Ecto neural progenitor cell (in vitro differentiated cells): ENCODE measurements at regions not wholly inside any gene's neighbourhood (a gene's known extent, or its start where the extent isn't known, plus 50 kb on each side); places are given as distances from the start of the nearest gene placed in this dataset.
"Not testable (repeated sequence)": the region's sequence is repeated elsewhere in the genome, so short reads cannot be mapped to it uniquely, and the experiment has no call there.

Experiments used
- DNase-seq: peaks from one replicate; pipeline ENCODE4 v3.0.0-alpha.2; 2018; ENCODE audit warnings: low spot score

DNA sequence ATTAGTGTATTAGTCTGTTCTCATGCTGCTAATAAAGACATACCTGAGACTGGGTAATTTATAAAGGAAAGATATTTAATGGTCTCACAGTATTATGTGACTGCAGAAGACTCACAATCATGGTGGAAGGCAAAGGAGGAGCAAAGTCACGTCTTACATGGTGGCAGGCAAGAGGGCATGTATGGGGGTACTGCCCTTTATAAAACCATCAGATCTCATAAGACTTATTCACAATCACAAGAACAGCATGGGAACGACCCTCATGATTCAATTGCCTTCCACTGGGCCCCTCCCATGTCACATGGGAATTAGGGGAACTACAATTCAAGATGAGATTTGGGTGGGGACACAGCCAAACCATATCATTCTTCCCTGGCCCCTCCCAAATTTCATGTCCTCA, 52.7 kb upstream of the ST3GAL5 start:
- not testable (repeated sequence) for DNase-seq

DNA sequence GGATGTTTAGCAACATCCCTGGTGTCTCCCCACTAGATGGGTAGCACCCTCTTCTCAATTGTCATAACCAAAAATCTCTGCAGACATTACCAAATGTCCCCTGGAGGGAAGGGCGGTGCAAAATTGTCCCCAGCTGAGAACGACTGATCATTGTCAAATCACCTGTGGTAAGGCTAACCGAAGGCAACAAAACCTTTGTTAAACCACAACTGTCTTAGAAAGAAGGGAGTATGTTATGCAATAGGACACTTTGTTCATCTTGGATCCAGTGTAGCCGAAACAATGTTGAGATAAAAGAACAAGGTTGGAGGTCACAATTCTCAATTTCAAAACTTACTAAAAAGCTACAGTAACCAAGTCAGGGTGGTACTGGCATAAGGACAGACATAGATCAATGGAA, 50.3 kb upstream of the ST3GAL5 start:
- DNase-seq, result no peak
